Activated naive CD8-positive, alpha-beta T cell treated with anti-CD3 and anti-CD28 coated beads, Interleukin-2, amount 50 U/mL, for 16 hours (primary cell): ENCODE measurements at regions not wholly inside any gene's neighbourhood (a gene's known extent, or its start where the extent isn't known, plus 50 kb on each side); places are given as distances from the start of the nearest gene placed in this dataset.

Source experiments
- DNase-seq: peaks from one replicate; pipeline ENCODE4 v3.0.0-alpha.2; 2020; ENCODE audit warnings: low read depth, low spot score

DNA sequence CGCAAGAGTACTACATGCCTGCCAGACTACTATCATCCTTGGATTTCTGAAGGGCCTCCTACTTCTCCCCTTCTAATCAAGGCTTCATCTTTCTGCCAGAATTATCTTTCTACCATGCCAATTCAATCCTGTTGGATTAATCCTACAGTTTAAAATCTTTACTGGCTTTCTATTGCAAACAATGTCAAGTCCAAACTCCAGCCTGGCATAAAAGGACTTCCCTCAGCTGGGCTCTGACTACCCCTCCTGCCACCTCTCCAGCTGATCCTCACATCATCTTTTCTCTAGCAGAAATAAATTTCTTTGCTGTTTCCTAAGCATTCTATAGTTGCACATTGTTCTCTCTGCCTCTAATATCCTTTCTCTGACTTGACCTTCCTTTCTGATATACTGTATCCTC lies 119.7 kb upstream of the RAD23B start:
- no peak for DNase-seq

DNA sequence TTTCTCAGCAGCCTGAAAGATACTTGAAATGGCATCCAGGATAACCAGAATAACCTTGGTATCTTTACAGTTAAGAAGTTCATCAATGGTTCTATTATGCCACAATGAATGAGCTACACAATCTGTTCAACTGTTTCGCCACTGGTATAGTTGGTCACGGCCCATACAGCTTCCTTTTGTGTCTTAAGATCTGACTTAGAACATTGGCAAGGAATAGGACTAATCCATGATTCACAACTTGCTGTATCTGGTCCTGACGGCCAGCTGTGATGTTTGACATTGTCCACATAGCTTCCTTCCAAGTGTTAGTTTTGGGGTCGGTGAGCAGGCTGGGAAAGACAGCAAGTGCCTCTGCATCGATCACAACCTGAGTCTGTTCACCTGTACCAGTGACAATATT lies 113.3 kb upstream of the RAD23B start:
- no peak for DNase-seq

DNA sequence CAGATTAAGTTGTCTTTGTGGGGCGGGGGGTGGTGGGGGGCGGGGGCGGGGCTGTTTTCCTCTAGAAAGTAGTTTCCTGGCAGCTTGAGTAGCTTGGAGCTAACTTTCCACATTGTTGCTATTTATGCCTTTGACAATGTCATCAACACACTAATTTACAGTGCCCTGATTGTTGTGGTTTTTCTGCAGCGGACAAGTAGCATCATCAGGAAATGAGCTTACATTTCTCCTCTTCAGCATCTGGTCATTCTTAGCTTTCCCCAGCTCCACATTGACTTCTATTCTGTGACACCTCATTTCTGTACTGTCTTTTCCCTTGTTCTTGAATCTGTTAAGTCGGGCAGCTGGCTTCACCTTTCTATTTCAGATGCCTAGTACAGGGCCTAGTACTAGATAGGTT lies 112.3 kb upstream of the RAD23B start:
- DNase-seq: no peak

DNA sequence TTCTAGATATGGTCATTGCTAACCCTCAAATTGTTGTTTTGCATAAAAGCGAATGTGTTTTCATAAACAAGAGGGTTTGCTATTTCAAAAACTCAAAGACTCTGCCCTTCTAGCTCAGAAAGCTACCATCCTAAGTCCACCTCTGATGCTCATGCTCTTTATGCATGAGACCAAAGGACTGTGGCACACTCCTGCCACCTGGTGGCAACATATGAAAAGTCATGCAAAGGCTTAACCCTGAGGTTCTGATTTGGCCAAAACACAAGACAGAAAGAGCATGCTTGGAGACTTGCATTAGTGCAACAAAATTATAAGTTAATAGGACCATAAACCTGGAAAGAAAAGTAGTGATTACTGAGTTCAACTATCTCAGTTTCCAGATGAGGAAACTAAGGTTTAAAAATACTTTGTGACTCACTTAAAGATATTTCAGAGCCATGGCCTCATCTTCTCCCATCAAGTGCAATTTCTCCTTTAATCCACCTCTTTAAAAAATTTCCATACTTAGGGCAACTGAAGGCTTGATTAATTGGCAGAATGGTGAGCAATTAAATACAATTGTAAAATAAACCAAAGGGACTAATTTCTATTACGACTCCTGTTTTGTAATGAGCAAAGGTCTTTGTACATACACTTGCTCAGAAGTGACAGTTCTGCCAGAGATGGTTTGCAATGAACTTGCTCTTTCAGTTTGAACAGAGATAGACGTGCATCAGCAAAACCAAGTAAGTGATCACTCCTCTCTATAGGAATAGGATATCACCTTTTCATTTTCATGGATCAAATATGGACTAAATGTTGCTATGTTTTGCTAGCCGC lies 110.7 kb upstream of the RAD23B start:
- peak; percentile 21 for DNase-seq

DNA sequence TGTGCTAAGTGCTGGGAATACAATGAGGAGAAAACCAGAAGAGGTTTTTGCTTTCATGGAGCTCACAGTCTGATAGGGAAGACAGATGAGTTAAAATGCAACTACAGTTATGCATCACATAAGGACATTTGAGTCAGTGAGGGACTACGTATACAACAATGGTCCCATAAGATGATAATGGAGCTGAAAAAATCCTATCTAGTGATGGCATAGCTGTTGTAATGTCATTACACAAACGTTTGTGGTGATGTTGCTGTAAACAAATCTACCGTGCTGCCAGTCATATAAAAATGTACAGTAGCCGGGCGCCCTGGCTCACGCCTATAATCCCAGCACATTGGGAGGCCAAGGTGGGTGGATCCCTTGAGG lies 110.1 kb upstream of the RAD23B start:
- no peak for DNase-seq

DNA sequence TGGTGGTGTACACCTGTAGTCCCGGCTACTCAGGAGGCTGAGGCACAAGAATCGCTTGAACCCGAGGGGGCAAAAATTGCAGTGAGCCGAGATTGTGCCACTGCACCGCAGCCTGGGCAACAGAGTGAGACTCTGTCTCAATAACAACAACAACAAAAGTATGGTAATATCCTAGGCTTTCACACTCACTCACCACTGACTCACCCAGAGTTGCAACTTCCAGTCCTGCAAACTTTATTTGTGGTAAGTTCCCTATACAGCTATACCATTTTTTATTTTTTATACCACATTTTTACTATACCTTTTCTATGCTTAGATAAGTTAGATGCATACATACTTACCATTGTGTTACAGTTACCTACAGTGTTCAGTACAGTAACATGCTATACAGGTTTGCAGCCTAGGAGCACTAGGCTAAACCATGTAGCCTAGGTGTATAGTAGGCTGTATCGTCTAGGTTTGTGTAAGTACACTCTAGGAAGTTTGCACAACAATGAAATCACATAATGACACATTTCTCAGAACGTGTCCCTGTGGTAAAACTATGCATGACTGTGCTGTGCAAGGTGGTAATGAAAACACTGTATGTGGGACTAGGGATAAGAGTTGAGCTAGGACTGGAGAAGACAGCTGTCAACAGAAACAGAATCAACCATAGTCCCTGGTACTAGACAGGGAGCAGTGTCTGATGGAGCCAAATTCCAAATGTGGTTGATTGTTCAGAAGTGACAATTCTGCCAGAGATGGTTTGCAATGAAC lies 109.5 kb upstream of the RAD23B start:
- no peak for DNase-seq

DNA sequence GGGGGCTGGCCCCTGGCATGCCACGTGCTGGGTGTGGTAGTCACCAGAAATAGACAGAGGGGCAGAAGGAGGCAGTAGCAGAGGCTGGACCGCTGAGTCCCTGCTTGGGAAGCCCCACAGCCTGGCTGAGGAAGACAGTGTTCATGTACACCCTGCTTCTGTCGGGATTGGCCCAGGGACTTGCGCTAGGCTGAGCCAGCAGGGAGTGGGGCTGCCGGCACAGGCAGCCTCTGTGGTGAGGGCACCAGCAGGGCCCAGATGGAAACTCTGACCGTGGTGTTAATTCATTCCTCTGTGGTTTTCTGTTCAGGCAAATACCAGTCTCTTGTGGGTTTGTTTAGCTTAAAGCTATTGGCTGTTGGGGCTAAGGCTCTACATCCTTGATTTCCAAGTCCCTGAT lies 108.6 kb upstream of the RAD23B start:
- DNase-seq: no peak

DNA sequence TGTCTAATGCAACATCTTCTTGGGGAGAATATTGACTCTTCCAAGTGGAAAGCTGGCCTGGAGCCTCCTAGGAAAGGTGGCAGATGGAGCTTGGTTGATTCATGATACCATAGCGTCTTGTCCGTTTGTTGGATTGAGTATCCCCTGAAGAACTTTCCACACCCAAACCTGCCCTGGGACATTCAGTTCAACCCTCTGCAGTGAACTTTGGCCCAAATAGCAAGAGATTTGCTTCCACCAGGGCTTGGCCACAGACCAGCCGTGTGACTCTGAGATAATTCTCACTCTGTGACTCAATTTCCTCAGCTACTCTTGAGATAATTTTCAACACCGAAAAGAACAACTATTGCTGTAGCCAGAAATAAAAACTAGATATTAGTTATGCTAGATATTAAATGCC lies 108.0 kb upstream of the RAD23B start:
- no peak for DNase-seq

DNA sequence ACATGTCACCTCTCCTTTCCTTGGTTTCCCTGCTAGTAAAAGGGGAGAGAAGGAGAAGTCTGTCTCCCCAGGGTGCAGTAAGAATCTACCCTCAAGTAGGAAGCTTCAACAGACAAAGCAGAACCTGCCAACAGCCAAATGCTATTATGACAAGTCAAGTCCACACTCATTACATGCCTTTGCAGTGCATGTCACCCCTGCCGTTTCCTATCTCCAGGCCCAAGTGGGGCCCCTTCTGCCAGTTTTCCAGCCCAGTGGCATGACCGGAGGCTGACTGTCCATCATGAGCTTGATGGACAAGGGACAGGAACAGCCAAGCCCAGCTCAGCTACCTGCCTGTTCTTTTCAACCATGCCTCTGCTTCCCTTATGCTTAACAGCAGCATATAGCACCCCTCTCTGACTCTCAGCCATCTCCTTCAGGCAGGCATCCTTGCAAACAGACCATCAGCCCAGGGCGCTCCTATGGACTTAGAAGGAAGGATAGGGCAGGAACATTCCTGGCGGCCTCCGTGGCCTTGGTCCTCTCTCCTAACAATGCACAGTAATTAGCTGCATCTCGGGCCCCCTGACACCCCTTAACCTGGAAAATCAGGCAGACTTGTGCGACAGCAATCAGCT lies 107.2 kb upstream of the RAD23B start:
- DNase-seq: no peak

DNA sequence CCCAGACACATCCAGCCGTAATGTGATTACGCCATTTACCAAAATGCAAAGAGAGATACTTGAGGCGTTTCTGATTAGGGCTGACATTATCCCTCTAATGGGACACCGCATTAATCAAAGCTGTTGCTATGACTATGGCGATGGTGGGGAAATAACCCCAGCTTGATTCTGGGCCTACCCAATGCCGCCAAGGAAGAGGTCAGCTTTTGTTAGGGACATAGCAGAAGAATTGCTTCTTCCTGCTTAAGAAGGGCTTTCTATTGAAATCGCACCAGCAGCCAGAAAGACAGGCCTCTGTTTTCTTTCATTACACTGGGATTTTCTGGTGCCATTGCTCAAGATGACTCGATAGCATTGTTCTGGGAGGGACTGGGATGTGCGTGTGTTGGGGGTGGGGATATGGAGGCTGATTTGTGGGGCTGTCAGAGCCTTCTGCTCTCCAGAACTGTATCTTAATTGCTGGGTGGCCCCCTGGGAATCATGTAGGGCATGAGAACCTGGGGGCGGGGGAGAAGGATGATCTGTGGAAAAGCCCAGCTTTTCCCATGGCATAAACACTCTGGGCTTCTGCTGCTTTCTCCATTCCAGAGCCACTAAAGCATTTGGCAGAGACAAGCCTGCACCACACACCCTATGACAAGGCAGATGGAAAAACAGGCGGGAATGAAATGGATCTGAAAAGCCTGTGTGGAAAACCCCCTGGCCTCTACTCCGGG lies 106.5 kb upstream of the RAD23B start:
- DNase-seq: no peak

DNA sequence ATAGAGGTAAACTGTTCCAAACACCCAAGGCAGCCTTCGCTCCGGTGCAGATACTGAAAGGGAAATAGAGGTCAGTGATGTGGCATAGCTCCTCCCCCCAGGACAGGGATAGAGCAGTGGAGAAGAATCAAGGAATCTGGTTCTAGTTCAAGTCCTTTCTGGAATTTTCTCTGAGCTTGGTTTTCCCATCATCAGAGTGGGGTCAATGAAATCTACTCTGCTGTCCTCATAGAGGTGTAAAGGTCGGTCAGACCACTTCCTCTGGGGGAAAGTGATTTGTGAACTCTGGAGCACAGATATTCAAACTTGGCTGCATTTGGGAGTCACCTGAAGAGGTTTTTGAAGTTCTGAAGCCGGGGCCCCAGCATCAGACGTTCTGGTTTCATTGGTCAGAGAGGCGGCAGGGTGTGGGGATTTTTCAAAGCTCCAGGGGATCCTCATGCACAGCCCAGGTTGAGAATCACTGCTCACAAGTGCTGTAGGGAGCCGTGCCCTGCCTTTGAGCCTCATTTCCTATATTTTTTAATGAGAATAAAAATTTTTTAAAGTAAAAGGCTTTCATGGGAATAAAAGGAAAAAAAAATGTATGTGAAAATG lies 105.7 kb upstream of the RAD23B start:
- DNase-seq: no peak

DNA sequence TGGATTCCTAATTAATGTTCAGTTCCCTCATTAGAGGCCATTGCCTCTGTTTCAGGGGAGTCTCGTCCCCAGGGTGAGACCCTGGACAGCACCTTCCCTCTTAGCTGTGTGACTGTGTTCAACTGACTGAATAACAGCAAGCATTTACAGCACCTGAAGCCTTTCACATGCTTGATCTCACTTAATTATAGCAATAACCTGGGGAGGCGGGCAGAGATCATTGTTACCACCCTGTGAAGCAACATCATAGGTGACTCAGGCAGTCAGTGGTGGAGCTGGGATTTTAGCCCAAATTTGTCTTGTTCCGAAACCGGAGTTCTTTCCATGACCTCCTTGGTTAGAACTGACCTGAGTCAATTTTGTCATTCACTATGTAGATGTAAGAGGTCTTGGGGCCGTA lies 105.2 kb upstream of the RAD23B start:
- DNase-seq: no peak

DNA sequence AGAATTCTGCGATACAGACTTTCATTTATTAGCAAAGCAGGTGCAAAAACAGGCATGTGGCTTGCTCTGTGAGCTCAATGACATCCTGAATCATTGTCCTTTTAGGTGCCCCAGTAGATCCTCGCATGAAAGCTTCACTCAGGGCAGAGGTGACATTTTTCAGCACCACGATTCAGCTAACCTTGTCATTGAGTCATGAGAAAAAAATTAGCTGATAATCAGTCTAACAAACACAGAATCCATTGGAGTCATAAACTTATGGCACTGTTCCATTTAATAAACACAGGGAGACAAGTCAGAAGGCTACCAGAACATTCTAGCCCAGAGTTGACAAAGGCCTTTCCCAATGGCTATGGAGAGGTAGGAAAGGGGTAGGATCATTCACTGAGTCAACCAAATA lies 104.8 kb upstream of the RAD23B start:
- no peak for DNase-seq

DNA sequence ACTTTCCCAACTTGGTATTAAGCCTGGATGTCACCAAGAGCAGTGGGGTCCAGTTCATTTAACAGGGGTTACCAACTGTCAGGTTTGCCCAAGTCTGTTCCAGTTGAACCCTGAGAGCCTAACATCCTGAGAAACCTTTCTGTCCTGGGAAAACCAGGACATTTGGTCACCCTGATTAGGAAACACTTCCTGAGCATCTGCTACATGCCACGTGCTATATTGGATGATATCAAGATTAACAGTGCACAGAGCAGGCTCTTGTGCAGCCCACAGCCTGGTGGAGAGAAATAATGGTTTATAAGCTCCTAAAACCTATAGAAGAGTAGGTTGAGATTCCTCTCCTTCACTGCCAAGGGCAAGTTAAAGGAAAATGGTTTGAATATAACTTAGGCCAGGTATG lies 102.9 kb upstream of the RAD23B start:
- no peak for DNase-seq

DNA sequence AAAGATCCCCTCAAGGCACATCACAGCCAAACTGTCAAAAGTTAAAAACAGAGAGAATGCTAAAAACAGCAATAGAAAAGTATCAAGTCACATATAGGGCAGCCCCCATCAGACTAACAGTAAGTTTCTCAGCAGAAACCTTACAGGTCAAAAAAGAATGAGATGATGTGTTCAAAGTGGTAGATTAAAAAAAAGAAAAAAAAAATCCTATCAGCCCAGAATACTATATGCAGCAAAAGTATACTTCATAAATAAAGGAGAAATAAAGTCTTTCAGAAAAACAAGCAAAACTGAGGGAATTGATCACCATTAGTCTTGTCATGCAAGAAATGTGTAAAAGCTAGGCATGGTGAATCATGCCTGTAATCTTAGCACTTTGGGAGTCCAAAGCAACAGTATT lies 99.9 kb upstream of the RAD23B start:
- DNase-seq: no peak

DNA sequence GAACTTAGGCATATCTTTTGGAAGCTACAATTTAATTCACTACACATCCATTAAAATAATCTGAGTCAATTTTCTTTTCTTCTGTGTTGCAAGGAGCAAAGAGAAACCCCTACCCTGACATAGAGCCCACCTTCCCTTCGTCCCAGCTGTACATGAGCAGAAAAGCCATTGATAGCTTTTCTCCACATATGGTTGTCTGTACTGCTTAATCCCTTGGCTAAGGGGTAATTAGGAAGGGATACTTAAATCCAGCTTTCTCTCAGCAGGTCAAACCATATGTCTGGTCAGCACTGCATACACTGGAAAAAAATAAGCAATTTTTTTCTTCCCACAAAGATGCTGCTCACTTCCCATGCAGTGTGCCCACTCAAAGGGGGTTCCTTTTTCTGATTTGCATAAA lies 94.7 kb upstream of the RAD23B start:
- DNase-seq: no peak

DNA sequence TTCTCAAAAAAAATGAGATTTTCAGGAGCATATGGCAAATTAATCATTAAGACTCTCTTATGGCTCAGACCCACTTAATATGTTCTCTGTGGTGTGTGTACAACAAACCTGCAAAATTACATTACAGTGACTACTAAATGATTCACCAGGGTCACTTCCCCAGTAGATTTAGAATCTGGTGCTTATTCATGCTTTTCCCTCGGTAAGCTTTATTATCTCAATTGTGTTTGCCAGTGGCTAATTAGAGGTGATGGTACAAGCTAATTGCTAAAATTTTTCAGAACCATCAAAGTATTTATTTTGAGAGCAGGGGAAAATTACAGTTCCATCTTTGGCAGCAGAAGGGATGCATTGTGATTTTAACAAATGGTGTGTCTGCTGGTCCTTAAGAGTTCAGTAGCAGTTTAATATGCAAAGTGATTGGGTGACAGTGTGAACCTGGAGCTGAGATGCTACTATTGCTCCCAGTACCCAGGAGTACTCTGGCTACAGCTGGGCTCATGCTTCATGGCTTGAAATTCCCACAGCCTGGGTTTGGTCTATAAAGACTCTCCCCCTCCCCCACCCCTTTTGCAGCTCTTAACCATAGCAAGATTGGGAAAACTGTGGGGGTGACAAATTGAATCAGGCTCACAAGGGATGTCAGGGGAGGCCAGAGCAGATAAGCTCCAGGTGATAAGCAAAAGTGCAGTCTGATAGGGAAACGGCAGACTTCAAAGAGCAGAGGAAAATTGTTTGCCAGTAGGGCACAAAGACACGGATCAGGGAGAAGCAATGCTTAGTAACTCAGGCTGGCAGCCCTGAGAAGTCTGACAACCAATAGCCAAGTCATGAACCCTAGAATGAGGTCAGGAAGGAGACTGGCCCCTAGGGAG lies 92.8 kb upstream of the RAD23B start:
- no peak for DNase-seq

DNA sequence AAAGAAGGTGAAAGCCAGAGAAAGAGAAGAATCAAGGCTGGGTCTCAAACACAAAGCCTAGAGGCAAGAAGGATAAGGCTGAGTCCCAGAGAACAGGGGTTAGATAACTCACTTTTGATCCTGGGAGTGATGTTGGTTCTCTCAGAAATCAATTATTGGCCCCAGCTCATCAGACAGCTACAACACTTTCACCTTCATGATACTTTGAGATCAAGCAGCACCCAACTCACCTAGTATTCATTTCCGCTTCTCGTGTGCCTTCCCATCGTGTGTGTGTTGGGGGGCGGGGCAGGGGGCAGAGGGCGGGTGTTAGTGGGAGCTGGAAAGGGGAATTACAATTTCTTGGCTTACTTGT lies 92.2 kb upstream of the RAD23B start:
- no peak for DNase-seq

DNA sequence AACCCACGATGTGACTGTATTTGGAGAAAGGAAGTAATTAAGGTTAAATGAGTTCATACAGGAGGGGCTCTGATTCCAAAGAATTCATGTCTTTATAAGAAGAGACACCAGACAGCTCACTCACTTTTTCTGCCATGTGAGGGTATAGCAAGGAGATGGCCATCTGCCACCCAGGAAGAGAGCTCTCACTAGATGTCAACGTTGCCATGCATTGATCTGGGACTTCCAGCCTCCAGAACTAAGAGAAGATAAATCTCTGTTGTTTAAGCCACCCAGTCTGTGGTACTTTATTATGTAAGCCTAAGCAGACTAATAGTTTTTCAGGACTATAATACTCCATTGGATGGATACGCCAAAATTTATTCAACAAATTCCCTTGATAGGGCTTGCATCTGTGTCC lies 89.8 kb upstream of the RAD23B start:
- no peak for DNase-seq

DNA sequence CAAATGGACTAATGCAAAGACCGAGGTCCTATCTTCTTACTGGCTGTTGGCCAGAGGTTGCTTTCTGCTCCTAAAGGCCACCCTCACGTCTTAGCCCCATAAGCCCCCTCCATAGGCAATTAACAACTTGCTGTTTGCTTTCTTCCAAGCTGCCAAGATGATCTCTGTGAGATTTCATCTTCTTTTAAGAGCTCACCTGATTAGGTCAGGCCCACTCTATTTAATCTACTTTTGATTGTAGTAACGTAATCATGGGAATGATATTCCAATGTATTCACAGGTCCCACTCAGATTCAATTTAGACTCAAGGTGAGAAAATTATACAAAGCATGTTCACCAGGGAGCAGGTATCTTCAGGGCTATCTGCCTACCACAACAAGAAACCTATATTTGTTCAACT lies 84.4 kb upstream of the RAD23B start:
- no peak for DNase-seq

DNA sequence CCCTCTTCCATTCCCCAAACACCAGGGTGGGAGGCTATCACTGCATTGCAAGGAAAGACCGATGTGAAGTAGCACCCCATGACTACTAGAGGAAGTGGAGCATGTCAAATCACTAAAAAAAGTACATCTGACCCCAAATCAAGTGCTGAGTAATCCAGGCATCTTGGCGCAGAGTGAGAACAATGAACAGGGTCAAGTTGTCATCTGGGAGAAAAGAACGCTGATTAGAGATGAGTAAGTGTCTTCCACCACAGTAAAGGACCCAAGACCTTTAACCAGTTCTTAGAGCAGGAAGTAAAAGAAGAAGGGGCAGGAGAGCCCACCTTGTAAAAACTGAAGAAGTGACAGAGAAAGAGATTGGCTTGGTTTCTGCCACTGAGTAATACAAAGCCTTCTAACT lies 75.0 kb upstream of the RAD23B start:
- DNase-seq: no peak
